Liver (tissue), 8 donors: ENCODE measurements at regions not wholly inside any gene's neighbourhood (a gene's known extent, or its start where the extent isn't known, plus 50 kb on each side); places are given as distances from the start of the nearest gene placed in this dataset.

Experiments
- DNase-seq: peaks from one replicate; pipeline ENCODE4 v3.0.0-alpha.2; 2017; ENCODE audit warnings: low spot score
- H3K27ac ChIP-seq, 2 donors: one replicate each; pipeline ENCODE4 v1.7.0; 2013; ENCODE audit warnings: inconsistent platforms in 2 of 2, low read length in 2 of 2, control low read depth in 1 of 2, low read depth in 1 of 2, mild to moderate bottlenecking in 1 of 2
- H3K27me3 ChIP-seq, 4 donors: one replicate each; pipeline versions ENCODE4 v1.6.1 to v1.7.0; 2013; ENCODE audit warnings: low read length in 3 of 4, inconsistent platforms in 1 of 4, mild to moderate bottlenecking in 1 of 4, moderate library complexity in 1 of 4; ENCODE audit not compliant: control insufficient read depth in 4 of 4, insufficient read depth in 4 of 4
- H3K36me3 ChIP-seq, 4 donors: one replicate each; pipeline versions ENCODE4 v1.6.1 to v1.7.0; 2013; ENCODE audit warnings: low read length in 3 of 4, mild to moderate bottlenecking in 3 of 4, low read depth in 1 of 4, moderate library complexity in 1 of 4; ENCODE audit not compliant: control insufficient read depth in 4 of 4, insufficient read depth in 3 of 4
- H3K4me1 ChIP-seq, 4 donors: one replicate each; pipeline versions ENCODE4 v1.6.1 to v1.7.0; 2013; ENCODE audit warnings: low read length in 3 of 4, mild to moderate bottlenecking in 3 of 4, moderate library complexity in 1 of 4; ENCODE audit not compliant: control insufficient read depth in 4 of 4, insufficient read depth in 4 of 4
- H3K4me3 ChIP-seq, 3 donors: one replicate each; pipeline versions ENCODE4 v1.6.1 to v1.7.0; 2013; ENCODE audit warnings: low read length in 3 of 3, control low read depth in 1 of 3, low read depth in 1 of 3, mild to moderate bottlenecking in 1 of 3
- H3K9ac ChIP-seq, 2 donors: one replicate each; pipeline ENCODE4 v1.7.0; 2013; ENCODE audit warnings: low read length in 2 of 2, mild to moderate bottlenecking in 2 of 2, moderate library complexity in 2 of 2, control low read depth in 1 of 2, low read depth in 1 of 2
- H3K9me3 ChIP-seq, 4 donors: one replicate each; pipeline versions ENCODE4 v1.6.1 to v1.7.0; 2013; ENCODE audit warnings: low read length in 3 of 4; ENCODE audit not compliant: control insufficient read depth in 4 of 4
- ATF3 ChIP-seq: IDR thresholded peaks from 2 replicates; pipeline ENCODE4 v1.6.1; 2016; ENCODE audit warnings: antibody characterized with exemption
- CTCF ChIP-seq: fragments of 150-350 bp; IDR thresholded peaks from 2 replicates; pipeline ENCODE4 v1.5.1; 2017; ENCODE audit warnings: improper control_type of control experiment, low read depth, low read length; ENCODE audit not compliant: missing input control
- EGR1 ChIP-seq, 2 donors: IDR thresholded peaks; 2 replicates each; pipeline ENCODE4 v1.6.1; 2016 to 2018; ENCODE audit warnings: antibody characterized with exemption in 2 of 2, low read depth in 2 of 2
- FOXA1 ChIP-seq: IDR thresholded peaks from 2 replicates; pipeline ENCODE4 v1.6.1; 2016; ENCODE audit warnings: antibody characterized with exemption
- FOXA2 ChIP-seq: IDR thresholded peaks from 2 replicates; pipeline ENCODE4 v1.6.1; 2016; ENCODE audit warnings: antibody characterized with exemption
- GABPA ChIP-seq, 2 donors: IDR thresholded peaks in 1 of 2; conservative IDR thresholded peaks in 1 of 2; 2 replicates each; pipeline ENCODE4 v1.6.1; 2016; ENCODE audit warnings: antibody characterized with exemption in 2 of 2, mild to moderate bottlenecking in 1 of 2, moderate library complexity in 1 of 2
- HNF4A ChIP-seq, 2 donors: conservative IDR thresholded peaks; 2 replicates each; pipeline ENCODE4 v1.6.1; 2016; ENCODE audit warnings: antibody characterized with exemption in 2 of 2, mild to moderate bottlenecking in 2 of 2
- JUND ChIP-seq, 2 donors: IDR thresholded peaks; 2 replicates each; pipeline ENCODE4 v1.6.1; 2016; ENCODE audit warnings: antibody characterized with exemption in 2 of 2
- NR2F2 ChIP-seq: IDR thresholded peaks from 2 replicates; pipeline ENCODE4 v1.6.1; 2016; ENCODE audit warnings: antibody characterized with exemption
- RAD21 ChIP-seq, 2 donors: IDR thresholded peaks; 2 replicates each; pipeline ENCODE4 v1.6.1; 2016; ENCODE audit warnings: antibody characterized with exemption in 2 of 2, mild to moderate bottlenecking in 2 of 2
- RXRA ChIP-seq, 2 donors: IDR thresholded peaks; 2 replicates each; pipeline ENCODE4 v1.6.1; 2017 to 2018; ENCODE audit warnings: antibody characterized with exemption in 2 of 2, mild to moderate bottlenecking in 1 of 2
- SP1 ChIP-seq: IDR thresholded peaks from 2 replicates; pipeline ENCODE4 v1.6.1; 2018; ENCODE audit warnings: antibody characterized with exemption, mild to moderate bottlenecking
- TAF1 ChIP-seq: conservative IDR thresholded peaks from 2 replicates; pipeline ENCODE4 v1.6.1; 2016; ENCODE audit warnings: antibody characterized with exemption, mild to moderate bottlenecking
- YY1 ChIP-seq: IDR thresholded peaks from 2 replicates; pipeline ENCODE4 v1.6.1; 2016; ENCODE audit warnings: antibody characterized with exemption, mild to moderate bottlenecking
- ZBTB33 ChIP-seq: IDR thresholded peaks from 2 replicates; pipeline ENCODE4 v1.6.1; 2016; ENCODE audit warnings: antibody characterized with exemption
- WGBS: extraction: QIAGEN DNeasy Blood & Tissue Kit; methylation state at CpG from one replicate; pipeline ENCODE4 v1.1.7; 2013; 5-methylcytosine and 5-hydroxymethylcytosine counted together
- TF ChIP-seq, protein P1 (sequence below): IDR thresholded peaks from 2 replicates; pipeline ENCODE4 v1.6.1; 2016; ENCODE audit warnings: antibody characterized with exemption
- donor health status: healthy.
- donor health status: healthy.
- donor health status: healthy.
- donor health status: healthy.
- donor health status: healthy.

DNA sequence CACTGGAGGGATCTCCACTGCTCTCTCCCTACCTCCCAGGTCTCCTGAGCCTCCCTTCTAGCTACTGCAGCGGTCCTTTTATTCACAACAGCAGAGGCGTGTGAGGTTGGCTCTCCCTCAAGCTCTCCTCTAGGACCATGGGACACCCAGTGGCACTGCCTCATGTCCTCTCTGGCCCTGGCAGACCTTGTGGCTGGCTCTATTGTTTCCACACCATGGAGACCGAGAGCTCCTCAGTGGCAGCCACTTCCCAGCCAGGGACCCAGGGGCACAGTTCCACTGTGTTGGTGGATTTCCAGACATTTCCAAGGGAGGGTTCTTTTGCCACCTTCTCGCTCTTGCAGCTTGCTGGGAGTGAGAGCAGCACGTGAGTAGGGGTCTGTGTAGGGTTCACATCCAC lies 204.9 kb downstream of the AXIN2 start (continued):
- TF ChIP-seq RXRA (IDR thresholded peaks at IDR 0.05) = no peak
- TF ChIP-seq TAF1 = no peak
- no peak for TF ChIP-seq FOXA2
- TF ChIP-seq HNF4A (conservative IDR thresholded peaks at IDR 0.05) = no peak
- no peak for TF ChIP-seq ATF3
- TF ChIP-seq RAD21 (IDR thresholded peaks at IDR 0.05) = no peak
- TF ChIP-seq EGR1 (IDR thresholded peaks at IDR 0.05; ENCODE audit: low read depth in 2 of 2) = no peak

DNA sequence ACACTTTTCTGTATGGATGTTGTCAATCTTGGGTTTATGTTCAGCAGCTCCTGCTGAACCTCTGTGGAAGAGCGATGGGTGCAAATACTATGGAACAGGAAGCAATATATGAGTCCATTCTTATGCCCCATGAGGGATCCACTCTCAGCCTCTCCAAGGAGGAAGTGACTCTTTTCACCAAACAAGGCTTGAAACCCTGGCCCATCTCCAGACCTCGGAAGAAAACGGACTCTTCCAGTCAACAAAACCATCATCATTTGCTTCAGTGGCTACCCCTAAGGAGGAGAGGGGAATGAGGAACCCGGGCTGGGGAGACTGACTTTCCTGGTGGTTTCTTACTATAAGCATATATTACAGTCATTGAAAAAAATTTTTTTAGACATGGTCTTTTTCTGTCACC lies 206.2 kb downstream of the AXIN2 start:
- H3K36me3 ChIP-seq = no peaks in the 10 kb centered on the region
- no peaks in the 10 kb centered on the region for H3K9me3 ChIP-seq
- 73% methylated on average over 4 of the region's 4 CpGs for WGBS
- H3K4me3 ChIP-seq = no peak overlapping the region
- no peak for TF ChIP-seq HNF4A (conservative IDR thresholded peaks at IDR 0.05)
- TF ChIP-seq EGR1 (IDR thresholded peaks at IDR 0.05; ENCODE audit: low read depth in 2 of 2) = no peak
- no peak for TF ChIP-seq RXRA (IDR thresholded peaks at IDR 0.05)
- no peak for TF ChIP-seq ZBTB33
- TF ChIP-seq SP1 = no peak
- no peak for TF ChIP-seq ATF3
- TF ChIP-seq NR2F2 = no peak
- TF ChIP-seq FOXA1 = no peak
- no peak for TF ChIP-seq RAD21 (IDR thresholded peaks at IDR 0.05)
- no peak for TF ChIP-seq GABPA (IDR thresholded peaks at IDR 0.05 in 1 of 2, conservative IDR thresholded peaks at IDR 0.05 in 1 of 2)
- TF ChIP-seq JUND (IDR thresholded peaks at IDR 0.05) = no peak
- TF ChIP-seq TAF1 = no peak
- TF ChIP-seq FOXA2 = no peak
- TF ChIP-seq CTCF = no peak
- no peak overlapping the region for H3K27ac ChIP-seq
- H3K27me3 ChIP-seq = peaks cover 0 to 5% (median 0%) of the 10 kb centered on the region in 4 donors
- H3K9ac ChIP-seq = no peak overlapping the region
- H3K4me1 ChIP-seq = no peaks in the 10 kb centered on the region
- DNase-seq = no peak

DNA sequence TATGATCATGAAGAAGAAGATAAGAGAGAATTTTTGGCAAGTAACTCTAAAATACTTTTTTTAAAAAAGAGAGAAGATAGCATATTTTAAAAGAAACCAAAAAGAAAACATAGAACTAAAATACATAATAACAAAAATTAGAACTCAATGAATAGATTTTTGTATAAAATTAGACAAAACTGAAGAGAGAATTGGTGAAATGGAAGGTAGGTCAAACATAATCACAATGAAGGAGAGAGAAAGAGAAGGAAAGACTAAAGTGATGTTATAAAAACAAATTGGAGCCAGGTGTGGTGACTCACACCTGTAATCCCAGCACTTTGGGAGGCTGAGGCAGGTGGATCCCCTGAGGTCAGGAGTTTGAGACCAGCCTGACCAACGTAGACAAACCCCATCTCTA lies 211.5 kb downstream of the AXIN2 start:
- no peak for DNase-seq
- no peak overlapping the region for H3K4me3 ChIP-seq

More for the DNA sequence above, 211.5 kb downstream of the AXIN2 start:
- TF ChIP-seq ZBTB33 (no peak), RXRA (IDR thresholded peaks at IDR 0.05) (no peak), RAD21 (IDR thresholded peaks at IDR 0.05) (no peak), YY1 (no peak), FOXA1 (no peak), JUND (IDR thresholded peaks at IDR 0.05) (no peak), FOXA2 (no peak)
- TF ChIP-seq, protein P1, sequence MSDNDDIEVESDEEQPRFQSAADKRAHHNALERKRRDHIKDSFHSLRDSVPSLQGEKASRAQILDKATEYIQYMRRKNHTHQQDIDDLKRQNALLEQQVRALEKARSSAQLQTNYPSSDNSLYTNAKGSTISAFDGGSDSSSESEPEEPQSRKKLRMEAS = no peak
- no peaks in the 10 kb centered on the region for H3K36me3 ChIP-seq
- no peak overlapping the region for H3K27ac ChIP-seq
- whole genome bisulfite sequencing = 75% methylated on average over 1 of the region's 1 CpG
- H3K9ac ChIP-seq = no peak overlapping the region
- H3K4me1 ChIP-seq = no peaks in the 10 kb centered on the region
- H3K9me3 ChIP-seq = peaks cover 0 to 4% (median 0%) of the 10 kb centered on the region in 4 donors
- no peaks in the 10 kb centered on the region for H3K27me3 ChIP-seq
